GM23338 (cell line): ENCODE measurements at regions not wholly inside any gene's neighbourhood (a gene's known extent, or its start where the extent isn't known, plus 50 kb on each side); places are given as distances from the start of the nearest gene placed in this dataset.

ENCODE experiments used
- ATAC-seq: fragments of 200-7000 bp; cut with Tn5 transposase; 3 replicates; pipeline ENCODE4 v1.9.1; 2020
- DNase-seq: peaks from one replicate; pipeline ENCODE4 v3.0.0-alpha.2; 2015; ENCODE audit warnings: low spot score
- H2AFZ ChIP-seq: fragments of 200-600 bp; sonication (generic); 2 replicates; pipeline ENCODE4 v1.8.0; 2016; ENCODE audit warnings: antibody characterized with exemption, mild to moderate bottlenecking, moderate library complexity
- H3F3A ChIP-seq: fragments of 200-600 bp; sonication (generic); replicated peaks from 2 replicates; pipeline ENCODE4 v1.8.0; 2017; ENCODE audit warnings: antibody characterized with exemption, mixed run types, low read depth
- H3K27ac ChIP-seq: fragments of 200-600 bp; sonication (generic); 2 replicates; pipeline ENCODE4 v1.6.1; 2016; ENCODE audit warnings: low read depth
- H3K27me3 ChIP-seq: fragments of 200-600 bp; sonication (generic); 2 replicates; pipeline ENCODE4 v1.8.0; 2016; ENCODE audit warnings: mild to moderate bottlenecking, mixed run types, moderate library complexity; ENCODE audit not compliant: insufficient read depth
- H3K36me3 ChIP-seq: fragments of 200-600 bp; sonication (generic); 2 replicates; pipeline ENCODE4 v1.8.0; 2016; ENCODE audit warnings: mild to moderate bottlenecking; ENCODE audit not compliant: insufficient read depth
- H3K4me1 ChIP-seq: fragments of 200-600 bp; sonication (generic); 2 replicates; pipeline ENCODE4 v1.8.0; 2016; ENCODE audit warnings: mild to moderate bottlenecking, moderate library complexity; ENCODE audit not compliant: insufficient read depth
- H3K4me2 ChIP-seq: fragments of 200-600 bp; sonication (generic); 2 replicates; pipeline ENCODE4 v1.7.1; 2017; ENCODE audit warnings: mixed run types
- H3K4me3 ChIP-seq: fragments of 200-600 bp; sonication (generic); 2 replicates; pipeline ENCODE4 v1.6.1; 2016; ENCODE audit warnings: mixed run types
- H3K79me2 ChIP-seq: fragments of 200-600 bp; sonication (generic); replicated peaks from 2 replicates; pipeline ENCODE4 v1.8.0; 2017; ENCODE audit warnings: mild to moderate bottlenecking; ENCODE audit not compliant: insufficient read depth
- H3K9me2 ChIP-seq: fragments of 200-600 bp; sonication (generic); 2 replicates; pipeline ENCODE4 v1.8.0; 2017; ENCODE audit not compliant: insufficient read depth
- H4K20me1 ChIP-seq: fragments of 200-600 bp; sonication (generic); replicated peaks from 2 replicates; pipeline ENCODE4 v1.8.0; 2017; ENCODE audit warnings: mild to moderate bottlenecking; ENCODE audit not compliant: insufficient read depth
- H3K27ac Mint-ChIP-seq: 2 replicates; pipeline ENCODE4 v1.8.0; 2020; ENCODE audit warnings: inconsistent platforms, mild to moderate bottlenecking, moderate library complexity, mixed read lengths
- H3K27me3 Mint-ChIP-seq: 3 replicates; pipeline ENCODE4 v1.8.0; 2022; ENCODE audit warnings: low read depth, mild to moderate bottlenecking, moderate library complexity, mixed read lengths, inconsistent platforms; ENCODE audit not compliant: insufficient read depth, poor library complexity
- H3K36me3 Mint-ChIP-seq: 3 replicates; pipeline ENCODE4 v1.8.0; 2021; ENCODE audit warnings: low read depth, mild to moderate bottlenecking, inconsistent platforms, moderate library complexity, mixed read lengths
- H3K4me1 Mint-ChIP-seq: 3 replicates; pipeline ENCODE4 v1.8.0; 2020; ENCODE audit warnings: mild to moderate bottlenecking, inconsistent platforms, mixed read lengths
- H3K4me3 Mint-ChIP-seq: 3 replicates; pipeline ENCODE4 v1.8.0; 2021; ENCODE audit warnings: moderate library complexity, mild to moderate bottlenecking, inconsistent platforms, mixed read lengths
- H3K9me3 Mint-ChIP-seq: 3 replicates; pipeline ENCODE4 v1.8.0; 2020; ENCODE audit warnings: moderate library complexity, mild to moderate bottlenecking, inconsistent platforms, mixed read lengths
- CREB1 ChIP-seq: fragments of 250-450 bp; sonication (Bioruptor Pico); IDR thresholded peaks from 2 replicates; pipeline ENCODE4 v1.5.0; 2020; ENCODE audit warnings: low read depth, mild to moderate bottlenecking, moderate library complexity
- CTCF ChIP-seq, 2 experiments: fragments of 200-600 bp in 1 of 2; sonication (generic) in 1 of 2; conservative IDR thresholded peaks; 2 replicates each; pipeline versions ENCODE4 v1.5.1 to v1.6.1; 2016 to 2017; ENCODE audit warnings: antibody characterized with exemption in 2 of 2, low read depth in 2 of 2, mild to moderate bottlenecking in 2 of 2, moderate library complexity in 1 of 2
- EZH2 ChIP-seq: fragments of 200-600 bp; sonication (generic); IDR thresholded peaks from one replicate; pipeline ENCODE4 v1.8.0; 2017; ENCODE audit warnings: antibody characterized with exemption, mild to moderate bottlenecking, low read depth; ENCODE audit not compliant: unreplicated experiment
- EZH2phosphoT487 ChIP-seq: fragments of 200-600 bp; sonication (generic); IDR thresholded peaks from one replicate; pipeline ENCODE4 v1.8.1; 2018; ENCODE audit warnings: antibody characterized with exemption; ENCODE audit not compliant: unreplicated experiment
- JUNB ChIP-seq: IDR thresholded peaks from one replicate; pipeline ENCODE4 v1.6.1; 2016; ENCODE audit warnings: antibody characterized with exemption; ENCODE audit not compliant: unreplicated experiment
- NANOG ChIP-seq: IDR thresholded peaks from 2 replicates; pipeline ENCODE4 v1.6.1; 2016; ENCODE audit warnings: antibody characterized with exemption, borderline replicate concordance
- POLR2AphosphoS5 ChIP-seq: IDR thresholded peaks from 2 replicates; pipeline ENCODE4 v1.6.1; 2016; ENCODE audit warnings: antibody characterized with exemption, low read depth
- STAT1 ChIP-seq: IDR thresholded peaks from one replicate; pipeline ENCODE4 v1.6.1; 2016; ENCODE audit warnings: antibody characterized with exemption; ENCODE audit not compliant: unreplicated experiment
- ZNF114 ChIP-seq: fragments of 250-450 bp; sonication (Bioruptor Pico); IDR thresholded peaks from 2 replicates; pipeline ENCODE4 v1.5.0; 2020; ENCODE audit warnings: mild to moderate bottlenecking, moderate library complexity
- ZNF331 ChIP-seq: fragments of 250-450 bp; sonication (Bioruptor Pico); IDR thresholded peaks from 2 replicates; pipeline ENCODE4 v1.5.0; 2020; ENCODE audit warnings: low read depth, mild to moderate bottlenecking, moderate library complexity
- TF ChIP-seq, protein P1 (sequence below): IDR thresholded peaks from 2 replicates; pipeline ENCODE4 v1.6.1; 2016; ENCODE audit warnings: antibody characterized with exemption
- TF ChIP-seq, protein P2 (sequence below): IDR thresholded peaks from one replicate; pipeline ENCODE4 v1.6.1; 2018; ENCODE audit warnings: antibody characterized with exemption; ENCODE audit not compliant: unreplicated experiment

DNA sequence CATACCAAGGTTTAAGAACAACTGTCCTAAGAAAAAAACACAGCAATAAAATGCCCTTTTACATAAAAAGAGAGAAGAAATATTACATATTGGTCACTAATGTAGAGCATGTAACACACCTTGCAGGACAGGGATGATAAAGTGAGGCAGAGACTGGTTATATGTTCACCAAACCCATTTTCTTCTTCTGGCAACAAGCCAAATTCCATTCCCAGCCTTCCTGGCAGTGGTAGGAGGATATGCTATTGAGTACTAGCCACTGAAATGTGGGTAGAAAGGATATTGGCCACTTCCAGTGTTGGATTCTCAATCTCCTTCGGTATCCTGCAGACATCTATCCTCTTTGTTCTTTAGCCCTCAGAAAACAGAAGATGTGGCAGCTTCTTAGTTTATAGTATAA, 105.2 kb upstream of the SHISA6 start:
- DNase-seq, result no peak
- no peaks in the 10 kb centered on the region for H3K9me2 ChIP-seq
- H2AFZ ChIP-seq, result no peak overlapping the region
- no peak overlapping the region for H3K27ac ChIP-seq
- H3K4me3 Mint-ChIP-seq, result no peak overlapping the region
- no peaks in the 10 kb centered on the region for H3F3A ChIP-seq
- H3K36me3 ChIP-seq, result 0 out of 2 replicates have a peak, but pooled peaks cover 7% of the 10 kb centered on the region
- no peaks in the 10 kb centered on the region for H3K4me1 ChIP-seq
- H3K4me3 ChIP-seq, result no peak overlapping the region
- H3K79me2 ChIP-seq, result no peaks in the 10 kb centered on the region
- no peak for ATAC-seq
- no peaks in the 10 kb centered on the region for H3K27me3 Mint-ChIP-seq
- TF ChIP-seq, protein P1, sequence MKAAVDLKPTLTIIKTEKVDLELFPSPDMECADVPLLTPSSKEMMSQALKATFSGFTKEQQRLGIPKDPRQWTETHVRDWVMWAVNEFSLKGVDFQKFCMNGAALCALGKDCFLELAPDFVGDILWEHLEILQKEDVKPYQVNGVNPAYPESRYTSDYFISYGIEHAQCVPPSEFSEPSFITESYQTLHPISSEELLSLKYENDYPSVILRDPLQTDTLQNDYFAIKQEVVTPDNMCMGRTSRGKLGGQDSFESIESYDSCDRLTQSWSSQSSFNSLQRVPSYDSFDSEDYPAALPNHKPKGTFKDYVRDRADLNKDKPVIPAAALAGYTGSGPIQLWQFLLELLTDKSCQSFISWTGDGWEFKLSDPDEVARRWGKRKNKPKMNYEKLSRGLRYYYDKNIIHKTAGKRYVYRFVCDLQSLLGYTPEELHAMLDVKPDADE, result no peak
- TF ChIP-seq, protein P2, sequence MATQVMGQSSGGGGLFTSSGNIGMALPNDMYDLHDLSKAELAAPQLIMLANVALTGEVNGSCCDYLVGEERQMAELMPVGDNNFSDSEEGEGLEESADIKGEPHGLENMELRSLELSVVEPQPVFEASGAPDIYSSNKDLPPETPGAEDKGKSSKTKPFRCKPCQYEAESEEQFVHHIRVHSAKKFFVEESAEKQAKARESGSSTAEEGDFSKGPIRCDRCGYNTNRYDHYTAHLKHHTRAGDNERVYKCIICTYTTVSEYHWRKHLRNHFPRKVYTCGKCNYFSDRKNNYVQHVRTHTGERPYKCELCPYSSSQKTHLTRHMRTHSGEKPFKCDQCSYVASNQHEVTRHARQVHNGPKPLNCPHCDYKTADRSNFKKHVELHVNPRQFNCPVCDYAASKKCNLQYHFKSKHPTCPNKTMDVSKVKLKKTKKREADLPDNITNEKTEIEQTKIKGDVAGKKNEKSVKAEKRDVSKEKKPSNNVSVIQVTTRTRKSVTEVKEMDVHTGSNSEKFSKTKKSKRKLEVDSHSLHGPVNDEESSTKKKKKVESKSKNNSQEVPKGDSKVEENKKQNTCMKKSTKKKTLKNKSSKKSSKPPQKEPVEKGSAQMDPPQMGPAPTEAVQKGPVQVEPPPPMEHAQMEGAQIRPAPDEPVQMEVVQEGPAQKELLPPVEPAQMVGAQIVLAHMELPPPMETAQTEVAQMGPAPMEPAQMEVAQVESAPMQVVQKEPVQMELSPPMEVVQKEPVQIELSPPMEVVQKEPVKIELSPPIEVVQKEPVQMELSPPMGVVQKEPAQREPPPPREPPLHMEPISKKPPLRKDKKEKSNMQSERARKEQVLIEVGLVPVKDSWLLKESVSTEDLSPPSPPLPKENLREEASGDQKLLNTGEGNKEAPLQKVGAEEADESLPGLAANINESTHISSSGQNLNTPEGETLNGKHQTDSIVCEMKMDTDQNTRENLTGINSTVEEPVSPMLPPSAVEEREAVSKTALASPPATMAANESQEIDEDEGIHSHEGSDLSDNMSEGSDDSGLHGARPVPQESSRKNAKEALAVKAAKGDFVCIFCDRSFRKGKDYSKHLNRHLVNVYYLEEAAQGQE, result no peak
- TF ChIP-seq ZNF331 (no peak), JUNB (no peak), CREB1 (CRISPR knock-in tag) (no peak), EZH2 (no peak), POLR2AphosphoS5 (no peak), CTCF (conservative IDR thresholded peaks at IDR 0.05; ENCODE audit: low read depth in 2 of 2) (no peak), ZNF114 (CRISPR knock-in tag) (no peak)
- no peak overlapping the region for H3K27ac Mint-ChIP-seq
- H3K36me3 Mint-ChIP-seq, result peaks cover 9% of the 10 kb centered on the region; the same call in 1 of the 3 replicates
- no peaks in the 10 kb centered on the region for H3K27me3 ChIP-seq
- peaks cover 97% of the 10 kb centered on the region for H3K9me3 Mint-ChIP-seq
- H3K4me1 Mint-ChIP-seq, result no peaks in the 10 kb centered on the region
- H3K4me2 ChIP-seq, result no peak overlapping the region
- no peaks in the 10 kb centered on the region for H4K20me1 ChIP-seq

DNA sequence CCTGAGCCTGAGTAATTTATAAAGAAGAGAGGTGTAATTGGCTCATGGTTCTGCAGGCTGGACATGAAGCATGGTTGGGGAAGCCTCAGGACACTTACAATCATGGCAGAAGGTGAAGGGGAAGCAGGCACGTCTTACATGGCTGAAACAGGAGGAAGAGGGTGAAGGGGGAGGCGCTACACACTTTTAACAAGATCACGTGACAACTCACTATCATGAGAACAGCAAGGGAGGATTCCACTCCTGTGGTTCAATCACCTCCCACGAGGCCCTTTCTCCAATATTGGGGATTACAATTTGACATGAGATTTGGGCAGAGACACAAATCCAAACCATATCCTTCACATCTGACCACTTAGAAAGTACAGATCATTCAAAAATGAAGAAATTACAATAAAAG, 110.6 kb upstream of the SHISA6 start:
- Histone ChIP-seq H3K4me1 (no peaks in the 10 kb centered on the region), H3K9me2 (no peaks in the 10 kb centered on the region), H3K4me3 (no peak overlapping the region), H3K4me2 (no peak overlapping the region), H2AFZ (no peak overlapping the region), H4K20me1 (no peaks in the 10 kb centered on the region), H3K36me3 (0 out of 2 replicates have a peak, but pooled peaks cover 7% of the 10 kb centered on the region), H3K27ac (no peak overlapping the region), H3F3A (no peaks in the 10 kb centered on the region), H3K27me3 (no peaks in the 10 kb centered on the region), H3K79me2 (no peaks in the 10 kb centered on the region)
- Mint-ChIP-seq H3K4me3 (no peak overlapping the region), H3K27me3 (peaks cover 4% of the 10 kb centered on the region), H3K36me3 (peaks cover 17% of the 10 kb centered on the region), H3K27ac (no peak overlapping the region), H3K4me1 (no peaks in the 10 kb centered on the region), H3K9me3 (peaks cover 94% of the 10 kb centered on the region)
- ATAC-seq (no peak), DNase-seq (no peak)
- TF ChIP-seq EZH2phosphoT487 (no peak), CREB1 (CRISPR knock-in tag) (no peak), NANOG (no peak), ZNF114 (CRISPR knock-in tag) (no peak), STAT1 (no peak), EZH2 (no peak)
- TF ChIP-seq, protein P2, result no peak
- TF ChIP-seq, protein P1, result no peak
